Stomach (tissue), 8 donors: ENCODE measurements at regions not wholly inside any gene's neighbourhood (a gene's known extent, or its start where the extent isn't known, plus 50 kb on each side); places are given as distances from the start of the nearest gene placed in this dataset.

Experiments used
- DNase-seq, 2 donors: peaks; one replicate each; pipeline versions ENCODE4 v3.0.0 to v3.0.0-alpha.2; 2013 to 2019
- H3K27ac ChIP-seq, 5 donors: fragments of 200-600 bp in 4 of 5; sonication (generic) in 4 of 5; one replicate each; pipeline ENCODE4 v1.5.1; 2013 to 2019; ENCODE audit warnings: mild to moderate bottlenecking in 1 of 5, moderate library complexity in 1 of 5
- H3K27me3 ChIP-seq, 3 donors: fragments of 200-600 bp; sonication (generic); one replicate each; pipeline ENCODE4 v1.5.1; 2017 to 2019; ENCODE audit warnings: mixed run types in 1 of 3
- H3K36me3 ChIP-seq, 4 donors: fragments of 200-600 bp; sonication (generic); 1 replicate in 3 of 4; 2 replicates in 1 of 4; pipeline ENCODE4 v1.5.1; 2016 to 2019
- H3K4me1 ChIP-seq, 4 donors: fragments of 200-600 bp; sonication (generic); one replicate each; pipeline ENCODE4 v1.5.1; 2016 to 2019
- H3K4me3 ChIP-seq, 4 donors: fragments of 200-600 bp; sonication (generic) in 3 of 4; one replicate each; pipeline ENCODE4 v1.5.1; 2016 to 2019; ENCODE audit warnings: mild to moderate bottlenecking in 1 of 4
- H3K9me3 ChIP-seq, 4 donors: fragments of 200-600 bp; sonication (generic); one replicate each; pipeline ENCODE4 v1.5.1; 2016 to 2019
- CTCF ChIP-seq, 7 experiments: fragments of 450-650 bp in 4 of 7; fragments of 200-600 bp in 3 of 7; sonication (generic) in 3 of 7; IDR thresholded peaks; one replicate each; pipeline ENCODE4 v1.5.1; 2016 to 2019; ENCODE audit warnings: antibody characterized with exemption in 7 of 7, control low read depth in 2 of 7, mild to moderate bottlenecking in 1 of 7
- EP300 ChIP-seq: sonication (generic); formaldehyde crosslinking; IDR thresholded peaks from one replicate; pipeline ENCODE4 v1.6.1; 2017; ENCODE audit warnings: antibody characterized with exemption
- POLR2A ChIP-seq, 4 donors: fragments of 450-650 bp; IDR thresholded peaks; one replicate each; pipeline ENCODE4 v1.6.1; 2016; ENCODE audit warnings: antibody characterized with exemption in 4 of 4, control low read depth in 2 of 4, mild to moderate bottlenecking in 1 of 4, moderate library complexity in 1 of 4
- POLR2AphosphoS5 ChIP-seq, 3 donors: sonication (generic); formaldehyde crosslinking; IDR thresholded peaks; one replicate each; pipeline ENCODE4 v1.6.1; 2016; ENCODE audit warnings: antibody characterized with exemption in 3 of 3
- WGBS, 5 donors: extraction: QIAGEN DNeasy Blood & Tissue Kit in 3 of 5; methylation state at CpG; one replicate each; pipeline versions ENCODE4 v1.1.5 to v1.1.7; 2013 to 2018; 5-methylcytosine and 5-hydroxymethylcytosine counted together
- intact Hi-C: fragments of 100-400 bp; cut with DNase I; formaldehyde crosslinking; loops from one replicate; pipeline ENCODE4 v1.15.1; 2023; ENCODE audit warnings: low total_unique reads
- donor health status: healthy with polysubstance abuse.
- donor health status: Bipolar disorder and iron deficiency.
- donor health status: healthy.

GRCh38 chr12:25054076-25054782 is 105.3 kb upstream of the BCAT1 start:
- peaks cover 0 to 13% (median 0%) of the 10 kb centered on the region in 4 donors for H3K4me1 ChIP-seq
- no peaks in the 10 kb centered on the region for H3K9me3 ChIP-seq
- intact Hi-C loops: no loop called here
- 39 to 60% (median 43%) methylated on average over 4 of the region's 4 CpGs for WGBS, 5 donors
- DNase-seq: peak in 1 of 2 donors; percentile 34
- peak overlapping the region in 2 of 4 donors; percentile 14 to 16 for H3K4me3 ChIP-seq
- no peaks in the 10 kb centered on the region for H3K27me3 ChIP-seq
- TF ChIP-seq EP300 (no peak), CTCF (IDR thresholded peaks at IDR 0.05) (no peak), POLR2AphosphoS5 (IDR thresholded peaks at IDR 0.05) (no peak), POLR2A (IDR thresholded peaks at IDR 0.05) (no peak)
- H3K36me3 ChIP-seq: no peaks in the 10 kb centered on the region
- H3K27ac ChIP-seq: peak overlapping the region in 2 of 5 donors; percentile 7 to 82

- no peaks in the 10 kb centered on the region for H3K36me3 ChIP-seq
- peak overlapping the region; percentile 7 to 82 (median 64) for H3K27ac ChIP-seq
- no peak for DNase-seq
- 49 to 62% (median 56%) methylated on average over 1 of the region's 1 CpG for WGBS, 5 donors
- peaks cover 0 to 13% (median 0%) of the 10 kb centered on the region in 4 donors for H3K4me1 ChIP-seq
- H3K4me3 ChIP-seq: peak overlapping the region; percentile 5 to 37 (median 33)
- no peak for TF ChIP-seq POLR2AphosphoS5 (IDR thresholded peaks at IDR 0.05)
- TF ChIP-seq POLR2A (IDR thresholded peaks at IDR 0.05): no peak
- no peak for TF ChIP-seq EP300
- no peak for TF ChIP-seq CTCF (IDR thresholded peaks at IDR 0.05)
- no peaks in the 10 kb centered on the region for H3K9me3 ChIP-seq
- no peaks in the 10 kb centered on the region for H3K27me3 ChIP-seq
- intact Hi-C loops: no loop called here
These were observed 104.0 kb upstream of the BCAT1 start for GRCh38 chr12:25052914-25053211.

- Histone ChIP-seq H3K9me3 (peaks cover 0 to 4% (median under 1%) of the 10 kb centered on the region in 4 donors), H3K36me3 (no peaks in the 10 kb centered on the region), H3K27ac (peak overlapping the region; percentile 40 to 82 (median 64)), H3K4me1 (peaks cover 0 to 13% (median 0%) of the 10 kb centered on the region in 4 donors), H3K4me3 (peak overlapping the region; percentile 5 to 37 (median 33)), H3K27me3 (no peaks in the 10 kb centered on the region)
- peak in 1 of 2 donors; percentile 78 for DNase-seq
- intact Hi-C loops: no loop called here
- 38 to 50% (median 46%) methylated on average over 11 of the region's 11 CpGs for WGBS, 5 donors
- no peak for TF ChIP-seq POLR2AphosphoS5 (IDR thresholded peaks at IDR 0.05)
- TF ChIP-seq POLR2A (IDR thresholded peaks at IDR 0.05): no peak
- TF ChIP-seq EP300: no peak
- no peak for TF ChIP-seq CTCF (IDR thresholded peaks at IDR 0.05)
These were observed 103.5 kb upstream of the BCAT1 start for GRCh38 chr12:25052196-25052913.

GRCh38 chr12:25051656-25052195 is 102.8 kb upstream of the BCAT1 start:
- DNase-seq: peak in 1 of 2 donors; percentile 49
- peak overlapping the region in 3 of 4 donors; percentile 9 to 37 (median 33) for H3K4me3 ChIP-seq

More at GRCh38 chr12:25051656-25052195, 102.8 kb upstream of the BCAT1 start:
- 44 to 53% (median 49%) methylated on average over 5 of the region's 5 CpGs for WGBS, 5 donors
- no peaks in the 10 kb centered on the region for H3K36me3 ChIP-seq
- no peak for TF ChIP-seq POLR2A (IDR thresholded peaks at IDR 0.05)
- TF ChIP-seq EP300: no peak
- no peak for TF ChIP-seq POLR2AphosphoS5 (IDR thresholded peaks at IDR 0.05)
- no peak for TF ChIP-seq CTCF (IDR thresholded peaks at IDR 0.05)
- peak overlapping the region in 4 of 5 donors; percentile 40 to 82 (median 72) for H3K27ac ChIP-seq
- no peaks in the 10 kb centered on the region for H3K27me3 ChIP-seq
- intact Hi-C loops: no loop called here
- H3K4me1 ChIP-seq: peaks cover 0 to 12% (median 0%) of the 10 kb centered on the region in 4 donors
- H3K9me3 ChIP-seq: peaks cover 0 to 10% (median 6%) of the 10 kb centered on the region in 4 donors
